Fibroblast of the aortic adventitia (primary cell): ENCODE measurements at regions not wholly inside any gene's neighbourhood (a gene's known extent, or its start where the extent isn't known, plus 50 kb on each side); places are given as distances from the start of the nearest gene placed in this dataset.

Experiments
- DNase-seq: peaks from one replicate; pipeline ENCODE4 v3.0.0-alpha.2; 2010; ENCODE audit warnings: low read depth
- H3K4me3 ChIP-seq: 2 replicates; pipeline ENCODE4 v1.5.1; 2011; ENCODE audit warnings: low read depth, mild to moderate bottlenecking, control low read depth, low read length, moderate library complexity
- CTCF ChIP-seq: IDR thresholded peaks from 2 replicates; pipeline ENCODE4 v1.5.1; 2011; ENCODE audit warnings: mild to moderate bottlenecking, low read length, control low read depth, inconsistent platforms; ENCODE audit not compliant: insufficient read depth

DNA sequence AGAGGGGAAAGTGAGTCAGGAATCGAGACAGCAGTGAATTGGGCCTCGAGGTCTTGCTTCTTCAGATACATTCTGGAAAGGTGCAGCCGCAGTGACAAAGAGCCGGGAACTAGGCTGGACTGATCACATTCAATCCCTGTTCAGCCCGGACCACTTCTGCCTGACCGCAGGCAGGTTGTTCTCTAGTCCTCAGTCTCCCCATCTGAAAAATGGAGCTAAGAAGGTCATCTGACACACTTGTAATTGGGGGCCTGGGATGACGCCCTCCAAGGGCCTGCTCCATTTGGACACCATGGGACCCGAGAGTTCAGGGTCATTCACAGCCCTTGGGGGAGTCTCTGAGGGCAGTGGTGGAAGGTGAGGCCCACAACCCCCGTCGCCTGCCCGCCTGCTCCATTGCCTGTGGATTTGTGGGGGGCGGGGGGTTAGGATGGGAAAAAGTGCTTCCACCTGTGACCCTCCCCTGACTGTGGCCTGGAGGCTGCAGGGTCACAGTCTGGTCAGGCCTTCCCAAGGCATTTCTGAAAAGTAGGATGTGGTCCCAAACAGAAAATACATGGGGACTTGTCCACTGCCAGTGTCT, 87.9 kb upstream of the CSF3R start:
- TF ChIP-seq CTCF = no peak
- no peak for DNase-seq
- H3K4me3 ChIP-seq = no peak overlapping the region

DNA sequence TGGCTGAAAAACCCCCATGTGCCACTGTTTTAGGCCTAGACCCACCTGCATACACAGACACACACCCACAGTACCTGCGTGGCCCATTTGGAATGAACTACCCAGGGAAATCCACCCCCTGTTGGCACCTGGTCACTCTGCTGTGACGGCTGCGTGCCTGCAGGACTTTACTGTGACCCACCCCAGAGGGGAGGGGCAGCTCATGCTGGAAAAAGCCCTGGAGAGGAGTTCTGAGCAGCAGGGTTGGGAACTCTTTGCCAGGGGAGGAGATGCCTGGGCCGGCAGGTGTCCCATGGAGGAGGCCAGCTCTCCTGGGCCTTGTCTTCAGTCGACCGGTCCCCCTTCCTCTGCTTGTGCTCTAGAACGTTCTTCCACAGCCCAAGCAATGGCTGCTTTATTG, 87.3 kb upstream of the CSF3R start:
- H3K4me3 ChIP-seq = no peak overlapping the region
- TF ChIP-seq CTCF = no peak
- DNase-seq = no peak

GRCh38 chr1:36567601-36568341, 85.1 kb upstream of the CSF3R start:
- H3K4me3 ChIP-seq = no peak overlapping the region
- no peak for TF ChIP-seq CTCF
- no peak for DNase-seq

GRCh38 chr1:36565576-36566501, 83.1 kb upstream of the CSF3R start:
- no peak overlapping the region for H3K4me3 ChIP-seq
- no peak for TF ChIP-seq CTCF
- DNase-seq = no peak

GRCh38 chr1:36562181-36562685, 79.5 kb upstream of the CSF3R start:
- no peak for DNase-seq
- TF ChIP-seq CTCF = no peak

DNA sequence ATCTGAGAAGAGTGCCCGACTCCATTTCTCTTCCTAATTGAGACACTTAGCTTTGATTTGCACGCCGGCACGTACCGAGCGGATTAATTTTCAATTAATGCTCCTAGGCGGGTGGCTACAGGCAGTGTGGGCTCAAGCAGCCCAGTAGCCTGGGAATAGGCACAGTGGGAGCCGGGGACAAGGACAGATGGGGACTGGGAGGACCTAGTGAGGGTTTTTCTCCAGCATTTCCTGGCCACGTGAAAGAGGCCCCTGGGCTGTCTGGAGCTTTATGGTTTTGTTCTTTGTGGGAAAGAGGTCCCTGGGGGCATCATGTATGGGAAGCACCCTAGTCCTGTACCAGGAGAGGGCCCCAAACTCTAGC, 78.6 kb upstream of the CSF3R start:
- TF ChIP-seq CTCF = no peak
- H3K4me3 ChIP-seq = no peak overlapping the region
- no peak for DNase-seq

More at GRCh38 chr1:36562181-36562685, 79.5 kb upstream of the CSF3R start:
- no peak overlapping the region for H3K4me3 ChIP-seq
